GM18868 (cell line): ENCODE measurements at regions not wholly inside any gene's neighbourhood (a gene's known extent, or its start where the extent isn't known, plus 50 kb on each side); places are given as distances from the start of the nearest gene placed in this dataset.
"Not testable (repeated sequence)": the region's sequence is repeated elsewhere in the genome, so short reads cannot be mapped to it uniquely, and the experiment has no call there.

ENCODE experiments used
- ATAC-seq: cut with Tn5 transposase; IDR thresholded peaks from one replicate; pipeline ENCODE4 v1.9.1; 2021; ENCODE audit warnings: mild to moderate bottlenecking, moderate library complexity; ENCODE audit not compliant: unreplicated experiment

- not testable (repeated sequence) for ATAC-seq
Measured at GRCh38 chr1:120465900-120466299, 51.1 kb downstream of the NBPF8 start.

- not testable (repeated sequence) for ATAC-seq
Measured at GRCh38 chr1:120477663-120478062, 62.8 kb downstream of the NBPF8 start.

GRCh38 chr1:120478400-120478799 lies 63.6 kb downstream of the NBPF8 start:
- ATAC-seq = not testable (repeated sequence)

GRCh38 chr1:120487542-120487941 lies 72.7 kb downstream of the NBPF8 start:
- ATAC-seq = not testable (repeated sequence)

GRCh38 chr1:120489217-120489616 lies 74.4 kb downstream of the NBPF8 start:
- not testable (repeated sequence) for ATAC-seq

- not testable (repeated sequence) for ATAC-seq
Measured at GRCh38 chr1:120497145-120497544, 82.3 kb downstream of the NBPF8 start.

- not testable (repeated sequence) for ATAC-seq
Measured at GRCh38 chr1:120503284-120503683, 88.4 kb downstream of the NBPF8 start.

GRCh38 chr1:120506352-120506751 lies 91.5 kb downstream of the NBPF8 start:
- not testable (repeated sequence) for ATAC-seq

- not testable (repeated sequence) for ATAC-seq
Measured at GRCh38 chr1:120508351-120508750, 93.5 kb downstream of the NBPF8 start.

GRCh38 chr1:120509258-120509657 lies 94.4 kb downstream of the NBPF8 start:
- ATAC-seq = not testable (repeated sequence)

- ATAC-seq = not testable (repeated sequence)
Measured at GRCh38 chr1:120513099-120513498, 98.3 kb downstream of the NBPF8 start.

GRCh38 chr1:120513531-120513930 lies 98.7 kb downstream of the NBPF8 start:
- not testable (repeated sequence) for ATAC-seq

GRCh38 chr1:120519196-120519595 lies 104.4 kb downstream of the NBPF8 start:
- not testable (repeated sequence) for ATAC-seq

GRCh38 chr1:120524416-120524815 lies 109.6 kb downstream of the NBPF8 start:
- not testable (repeated sequence) for ATAC-seq

- not testable (repeated sequence) for ATAC-seq
Measured at GRCh38 chr1:120525386-120525785, 110.6 kb downstream of the NBPF8 start.

GRCh38 chr1:120529475-120530089 lies 114.7 kb downstream of the NBPF8 start:
- not testable (repeated sequence) for ATAC-seq

- ATAC-seq = not testable (repeated sequence)
Measured at GRCh38 chr1:120531455-120531854, 116.6 kb downstream of the NBPF8 start.

- ATAC-seq = peak; percentile 89
Measured at GRCh38 chr1:120534361-120535047, 119.7 kb downstream of the NBPF8 start.

- peak; percentile 87 for ATAC-seq
Measured at GRCh38 chr1:120535052-120535451, 120.2 kb downstream of the NBPF8 start.

GRCh38 chr1:120541394-120541793 lies 126.6 kb downstream of the NBPF8 start:
- ATAC-seq = not testable (repeated sequence)

- not testable (repeated sequence) for ATAC-seq
Measured at GRCh38 chr1:120542365-120542764, 127.5 kb downstream of the NBPF8 start.

- not testable (repeated sequence) for ATAC-seq
Measured at GRCh38 chr1:120542940-120543339, 128.1 kb downstream of the NBPF8 start.
